Stimulated activated CD4-positive, alpha-beta T cell treated with anti-CD3 and anti-CD28 coated beads, TNF-alpha, amount 100 ng/mL, for 48 hours (primary cell): ENCODE measurements at regions not wholly inside any gene's neighbourhood (a gene's known extent, or its start where the extent isn't known, plus 50 kb on each side); places are given as distances from the start of the nearest gene placed in this dataset.

Experiments
- DNase-seq, 3 donors: peaks; one replicate each; pipeline ENCODE4 v3.0.0-alpha.2; 2020; ENCODE audit warnings: low read depth in 3 of 3

GRCh38 chr11:122273476-122274191 is 157.6 kb upstream of the BLID start:
- no peak for DNase-seq

GRCh38 chr11:122271745-122272144 is 155.7 kb upstream of the BLID start:
- no peak for DNase-seq

GRCh38 chr11:122271137-122271536 is 155.1 kb upstream of the BLID start:
- DNase-seq: no peak

- no peak for DNase-seq
Measured at GRCh38 chr11:122270535-122270934, 154.5 kb upstream of the BLID start.

GRCh38 chr11:122269824-122270223 is 153.8 kb upstream of the BLID start:
- no peak for DNase-seq

GRCh38 chr11:122268601-122269130 is 152.7 kb upstream of the BLID start:
- DNase-seq: no peak

GRCh38 chr11:122267602-122268001 is 151.6 kb upstream of the BLID start:
- no peak for DNase-seq

- DNase-seq: no peak
Measured at GRCh38 chr11:122265981-122266380, 150.0 kb upstream of the BLID start.

- no peak for DNase-seq
Measured at GRCh38 chr11:122264121-122264520, 148.1 kb upstream of the BLID start.

- no peak for DNase-seq
Measured at GRCh38 chr11:122261546-122261945, 145.5 kb upstream of the BLID start.

GRCh38 chr11:122259195-122259821 is 143.3 kb upstream of the BLID start:
- no peak for DNase-seq

GRCh38 chr11:122258446-122259194 is 142.6 kb upstream of the BLID start:
- DNase-seq: no peak

- no peak for DNase-seq
Measured at GRCh38 chr11:122253589-122254231, 137.7 kb upstream of the BLID start.

GRCh38 chr11:122248939-122249338 is 132.9 kb upstream of the BLID start:
- no peak for DNase-seq

- DNase-seq: no peak
Measured at GRCh38 chr11:122248131-122248530, 132.1 kb upstream of the BLID start.

GRCh38 chr11:122246874-122247273 is 130.9 kb upstream of the BLID start:
- DNase-seq: no peak

- DNase-seq: no peak
Measured at GRCh38 chr11:122242731-122243130, 126.7 kb upstream of the BLID start.

- DNase-seq: no peak
Measured at GRCh38 chr11:122241566-122241965, 125.6 kb upstream of the BLID start.

GRCh38 chr11:122240638-122241037 is 124.6 kb upstream of the BLID start:
- no peak for DNase-seq

- no peak for DNase-seq
Measured at GRCh38 chr11:122235615-122236014, 119.6 kb upstream of the BLID start.

- no peak for DNase-seq
Measured at GRCh38 chr11:122234780-122235179, 118.8 kb upstream of the BLID start.

GRCh38 chr11:122234257-122234656 is 118.2 kb upstream of the BLID start:
- DNase-seq: no peak
